ENCODE measurements at regions not wholly inside any gene's neighbourhood (a gene's known extent, or its start where the extent isn't known, plus 50 kb on each side); places are given as distances from the start of the nearest gene placed in this dataset.

DNA sequence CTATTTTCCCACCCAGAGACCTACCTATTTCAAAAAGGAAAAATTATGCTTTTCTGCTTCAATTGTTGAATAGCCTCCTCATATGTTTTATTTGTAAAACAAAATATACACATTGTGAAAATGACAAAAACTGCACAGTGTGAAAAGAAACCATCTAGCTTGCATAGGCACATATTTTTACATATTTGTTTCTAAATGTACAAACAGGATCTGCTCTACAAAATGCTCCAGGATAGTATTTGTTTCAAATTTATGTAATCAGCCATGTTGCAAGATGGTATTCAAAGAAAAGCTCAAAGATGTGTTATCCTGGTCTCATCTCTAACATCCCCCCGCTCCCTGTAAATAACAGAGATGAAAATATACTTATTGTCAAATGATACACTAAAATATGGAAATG lies 366.1 kb upstream of the MPDZ start:
- no peaks in the 10 kb centered on the region for H4K20me1 ChIP-seq (ENCODE audit: control insufficient read depth, extremely low read depth, insufficient read depth, low read length)
- no peaks in the 10 kb centered on the region for H3K4me1 ChIP-seq (ENCODE audit: control insufficient read depth, extremely low read depth, insufficient read depth, low read length)
- no peak overlapping the region for H3K4me3 ChIP-seq (replicated peaks in 1 of 4; ENCODE audit: control extremely low read depth in 1 of 4, insufficient read depth in 1 of 4, low read depth in 3 of 4, low read length in 4 of 4)
- H3K36me3 ChIP-seq (ENCODE audit: control insufficient read depth, insufficient read depth, low read length): no peaks in the 10 kb centered on the region
- no peaks in the 10 kb centered on the region for H3K79me2 ChIP-seq (ENCODE audit: control insufficient read depth, insufficient read depth, low read length)
- no peak overlapping the region for H2AFZ ChIP-seq (ENCODE audit: low read length)
- TF ChIP-seq, protein P1, sequence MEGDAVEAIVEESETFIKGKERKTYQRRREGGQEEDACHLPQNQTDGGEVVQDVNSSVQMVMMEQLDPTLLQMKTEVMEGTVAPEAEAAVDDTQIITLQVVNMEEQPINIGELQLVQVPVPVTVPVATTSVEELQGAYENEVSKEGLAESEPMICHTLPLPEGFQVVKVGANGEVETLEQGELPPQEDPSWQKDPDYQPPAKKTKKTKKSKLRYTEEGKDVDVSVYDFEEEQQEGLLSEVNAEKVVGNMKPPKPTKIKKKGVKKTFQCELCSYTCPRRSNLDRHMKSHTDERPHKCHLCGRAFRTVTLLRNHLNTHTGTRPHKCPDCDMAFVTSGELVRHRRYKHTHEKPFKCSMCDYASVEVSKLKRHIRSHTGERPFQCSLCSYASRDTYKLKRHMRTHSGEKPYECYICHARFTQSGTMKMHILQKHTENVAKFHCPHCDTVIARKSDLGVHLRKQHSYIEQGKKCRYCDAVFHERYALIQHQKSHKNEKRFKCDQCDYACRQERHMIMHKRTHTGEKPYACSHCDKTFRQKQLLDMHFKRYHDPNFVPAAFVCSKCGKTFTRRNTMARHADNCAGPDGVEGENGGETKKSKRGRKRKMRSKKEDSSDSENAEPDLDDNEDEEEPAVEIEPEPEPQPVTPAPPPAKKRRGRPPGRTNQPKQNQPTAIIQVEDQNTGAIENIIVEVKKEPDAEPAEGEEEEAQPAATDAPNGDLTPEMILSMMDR (conservative IDR thresholded peaks at IDR 0.05 in 1 of 2, IDR thresholded peaks at IDR 0.05 in 1 of 2; ENCODE audit: low read depth in 1 of 2, low read length in 2 of 2): no peak
- TF ChIP-seq EZH2 (IDR thresholded peaks at IDR 0.05; ENCODE audit: low read length, missing control alignments): no peak
- no peak overlapping the region for H3K9ac ChIP-seq (ENCODE audit: insufficient read depth, low read length)
- H3K27ac ChIP-seq (ENCODE audit: insufficient read depth, low read length): no peak overlapping the region
- H3K9me3 ChIP-seq (ENCODE audit: control insufficient read depth, insufficient read depth, low read depth, low read length): no peaks in the 10 kb centered on the region
- H3K4me2 ChIP-seq (ENCODE audit: extremely low read depth, insufficient read depth, low read length): no peak overlapping the region
- no peak for DNase-seq (ENCODE audit: low read depth in 2 of 2)
- no peaks in the 10 kb centered on the region for H3K27me3 ChIP-seq (ENCODE audit: control insufficient read depth, insufficient read depth, low read length)

DNA sequence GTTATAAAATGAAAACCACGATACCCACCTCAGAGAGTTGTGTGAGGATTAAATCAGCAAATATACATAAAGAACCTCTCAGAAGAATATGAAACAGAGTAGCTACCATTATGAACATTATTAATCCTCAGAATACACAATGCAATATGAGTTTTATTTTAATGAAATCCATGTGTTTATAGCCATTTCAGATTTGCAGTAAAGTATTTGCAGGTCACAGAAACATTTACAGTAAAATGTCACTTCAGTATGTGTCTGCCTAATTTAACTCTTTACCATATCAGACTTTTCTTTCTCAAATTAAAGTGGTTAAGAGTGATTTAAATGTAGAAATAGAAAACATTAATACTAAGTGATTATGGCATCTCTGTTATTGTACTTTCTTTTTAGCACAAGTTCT lies 365.2 kb upstream of the MPDZ start:
- no peak overlapping the region for H3K9ac ChIP-seq (ENCODE audit: insufficient read depth, low read length)
- H3K9me3 ChIP-seq (ENCODE audit: control insufficient read depth, insufficient read depth, low read depth, low read length): no peaks in the 10 kb centered on the region
- no peak overlapping the region for H3K4me2 ChIP-seq (ENCODE audit: extremely low read depth, insufficient read depth, low read length)
- H3K27ac ChIP-seq (ENCODE audit: insufficient read depth, low read length): no peak overlapping the region
- no peaks in the 10 kb centered on the region for H3K4me1 ChIP-seq (ENCODE audit: control insufficient read depth, extremely low read depth, insufficient read depth, low read length)
- no peak overlapping the region for H3K4me3 ChIP-seq (replicated peaks in 1 of 4; ENCODE audit: control extremely low read depth in 1 of 4, insufficient read depth in 1 of 4, low read depth in 3 of 4, low read length in 4 of 4)
- no peaks in the 10 kb centered on the region for H3K36me3 ChIP-seq (ENCODE audit: control insufficient read depth, insufficient read depth, low read length)
- TF ChIP-seq EZH2 (IDR thresholded peaks at IDR 0.05; ENCODE audit: low read length, missing control alignments): no peak
- TF ChIP-seq, protein P1 (conservative IDR thresholded peaks at IDR 0.05 in 1 of 2, IDR thresholded peaks at IDR 0.05 in 1 of 2; ENCODE audit: low read depth in 1 of 2, low read length in 2 of 2): no peak
- no peak for DNase-seq (ENCODE audit: low read depth in 2 of 2)
- no peaks in the 10 kb centered on the region for H4K20me1 ChIP-seq (ENCODE audit: control insufficient read depth, extremely low read depth, insufficient read depth, low read length)
- no peak overlapping the region for H2AFZ ChIP-seq (ENCODE audit: low read length)
- H3K79me2 ChIP-seq (ENCODE audit: control insufficient read depth, insufficient read depth, low read length): no peaks in the 10 kb centered on the region
- H3K27me3 ChIP-seq (ENCODE audit: control insufficient read depth, insufficient read depth, low read length): no peaks in the 10 kb centered on the region

DNA sequence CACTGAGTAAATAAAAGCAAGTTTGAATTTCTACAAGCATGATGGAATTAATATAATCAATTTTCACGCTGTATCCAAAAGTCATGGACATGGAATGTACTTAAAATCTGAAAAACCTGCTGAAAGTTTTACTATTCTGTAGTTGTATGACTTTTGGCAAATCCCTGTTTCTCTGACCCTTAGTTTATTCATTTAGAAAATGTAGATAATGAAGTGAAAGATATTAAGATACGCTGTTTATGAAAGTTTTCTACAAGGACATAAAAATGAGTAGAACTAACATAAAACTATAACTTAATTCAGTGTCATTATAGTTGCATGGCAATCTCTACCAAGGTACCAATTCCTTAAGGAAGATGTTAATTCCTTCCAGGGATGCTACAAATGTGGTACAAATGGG lies 363.2 kb upstream of the MPDZ start:
- Histone ChIP-seq H4K20me1 (ENCODE audit: control insufficient read depth, extremely low read depth, insufficient read depth, low read length) (no peaks in the 10 kb centered on the region), H2AFZ (ENCODE audit: low read length) (no peak overlapping the region), H3K4me1 (ENCODE audit: control insufficient read depth, extremely low read depth, insufficient read depth, low read length) (no peaks in the 10 kb centered on the region), H3K9me3 (ENCODE audit: control insufficient read depth, insufficient read depth, low read depth, low read length) (no peaks in the 10 kb centered on the region), H3K79me2 (ENCODE audit: control insufficient read depth, insufficient read depth, low read length) (no peaks in the 10 kb centered on the region), H3K27ac (ENCODE audit: insufficient read depth, low read length) (no peak overlapping the region), H3K36me3 (ENCODE audit: control insufficient read depth, insufficient read depth, low read length) (no peaks in the 10 kb centered on the region), H3K4me3 (replicated peaks in 1 of 4; ENCODE audit: control extremely low read depth in 1 of 4, insufficient read depth in 1 of 4, low read depth in 3 of 4, low read length in 4 of 4) (no peak overlapping the region), H3K4me2 (ENCODE audit: extremely low read depth, insufficient read depth, low read length) (no peak overlapping the region), H3K27me3 (ENCODE audit: control insufficient read depth, insufficient read depth, low read length) (no peaks in the 10 kb centered on the region), H3K9ac (ENCODE audit: insufficient read depth, low read length) (no peak overlapping the region)
- TF ChIP-seq, protein P1 (conservative IDR thresholded peaks at IDR 0.05 in 1 of 2, IDR thresholded peaks at IDR 0.05 in 1 of 2; ENCODE audit: low read depth in 1 of 2, low read length in 2 of 2): no peak
- no peak for TF ChIP-seq EZH2 (IDR thresholded peaks at IDR 0.05; ENCODE audit: low read length, missing control alignments)
- DNase-seq (ENCODE audit: low read depth in 2 of 2): no peak
